ENCODE measurements at regions not wholly inside any gene's neighbourhood (a gene's known extent, or its start where the extent isn't known, plus 50 kb on each side); places are given as distances from the start of the nearest gene placed in this dataset.

DNA sequence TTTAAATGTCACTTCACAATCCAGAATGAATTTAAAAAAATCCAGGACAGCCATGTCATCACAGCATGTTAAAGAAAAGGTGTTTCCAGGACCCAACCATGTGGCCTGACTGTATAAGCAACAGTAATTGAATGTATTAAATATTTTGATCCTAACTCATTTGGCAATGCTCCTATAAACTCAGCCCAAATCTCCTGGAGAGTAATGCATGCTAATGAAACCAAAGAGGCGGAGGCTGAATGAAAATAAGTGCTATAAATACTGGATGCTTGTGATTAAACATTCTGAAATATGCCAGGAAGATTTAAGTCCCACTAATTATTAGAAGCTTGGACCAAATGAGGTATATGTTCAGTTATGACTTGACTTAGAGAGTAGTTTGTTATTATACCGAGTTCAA, 486.8 kb downstream of the FRK start:
- no peak overlapping the region for H3K4me2 ChIP-seq (replicated peaks; ENCODE audit: extremely low read depth, low read length, poor library complexity, severe bottlenecking)
- no peaks in the 10 kb centered on the region for H4K20me1 ChIP-seq (ENCODE audit: insufficient read depth, low read length)
- no peaks in the 10 kb centered on the region for H3K27me3 ChIP-seq (ENCODE audit: control insufficient read depth in 2 of 2, insufficient read depth in 2 of 2, low read length in 2 of 2)
- H3K9ac ChIP-seq (ENCODE audit: insufficient read depth, low read length, poor library complexity, severe bottlenecking) = no peak overlapping the region
- intact Hi-C loops (cut with micrococcal nuclease) = no loop called here
- no peak overlapping the region for H3K27ac ChIP-seq (ENCODE audit: low read depth in 1 of 2, low read length in 2 of 2)
- H3K79me2 ChIP-seq (ENCODE audit: insufficient read depth, low read length) = no peaks in the 10 kb centered on the region
- no peak overlapping the region for H2AFZ ChIP-seq (ENCODE audit: insufficient read depth, low read depth, low read length, poor library complexity, severe bottlenecking)
- no peak overlapping the region for H3K4me3 Mint-ChIP-seq
- H3K9me3 Mint-ChIP-seq = peaks cover 0 to 3% (median 1%) of the 10 kb centered on the region in 7 donors
- no peaks in the 10 kb centered on the region for H3K36me3 Mint-ChIP-seq
- no peak overlapping the region for H3K27ac Mint-ChIP-seq
- WGBS (ENCODE audit: insufficient coverage) = no CpG with 5 or more reads among the region's 2 CpGs
- no peak for DNase-seq
- H3K4me1 Mint-ChIP-seq = no peaks in the 10 kb centered on the region
- H3K9me3 ChIP-seq (replicated peaks in 1 of 2; ENCODE audit: control insufficient read depth in 1 of 2, insufficient read depth in 1 of 2, low read length in 2 of 2) = no peaks in the 10 kb centered on the region
- no peak overlapping the region for H3K4me3 ChIP-seq (replicated peaks in 1 of 3; ENCODE audit: low read depth in 2 of 3, low read length in 3 of 3)
- peaks cover 0 to 2% (median 0%) of the 10 kb centered on the region in 3 donors for H3K27me3 Mint-ChIP-seq (ENCODE audit: low read depth in 3 of 3)
- no peaks in the 10 kb centered on the region for H3K36me3 ChIP-seq (replicated peaks in 1 of 2; ENCODE audit: control insufficient read depth in 1 of 2, insufficient read depth in 2 of 2, low read length in 2 of 2)
- TF ChIP-seq, protein P1, sequence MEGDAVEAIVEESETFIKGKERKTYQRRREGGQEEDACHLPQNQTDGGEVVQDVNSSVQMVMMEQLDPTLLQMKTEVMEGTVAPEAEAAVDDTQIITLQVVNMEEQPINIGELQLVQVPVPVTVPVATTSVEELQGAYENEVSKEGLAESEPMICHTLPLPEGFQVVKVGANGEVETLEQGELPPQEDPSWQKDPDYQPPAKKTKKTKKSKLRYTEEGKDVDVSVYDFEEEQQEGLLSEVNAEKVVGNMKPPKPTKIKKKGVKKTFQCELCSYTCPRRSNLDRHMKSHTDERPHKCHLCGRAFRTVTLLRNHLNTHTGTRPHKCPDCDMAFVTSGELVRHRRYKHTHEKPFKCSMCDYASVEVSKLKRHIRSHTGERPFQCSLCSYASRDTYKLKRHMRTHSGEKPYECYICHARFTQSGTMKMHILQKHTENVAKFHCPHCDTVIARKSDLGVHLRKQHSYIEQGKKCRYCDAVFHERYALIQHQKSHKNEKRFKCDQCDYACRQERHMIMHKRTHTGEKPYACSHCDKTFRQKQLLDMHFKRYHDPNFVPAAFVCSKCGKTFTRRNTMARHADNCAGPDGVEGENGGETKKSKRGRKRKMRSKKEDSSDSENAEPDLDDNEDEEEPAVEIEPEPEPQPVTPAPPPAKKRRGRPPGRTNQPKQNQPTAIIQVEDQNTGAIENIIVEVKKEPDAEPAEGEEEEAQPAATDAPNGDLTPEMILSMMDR (IDR thresholded peaks at IDR 0.05) = no peak
- no peaks in the 10 kb centered on the region for H3K4me1 ChIP-seq (ENCODE audit: control insufficient read depth in 1 of 2, insufficient read depth in 2 of 2, low read length in 2 of 2)

DNA sequence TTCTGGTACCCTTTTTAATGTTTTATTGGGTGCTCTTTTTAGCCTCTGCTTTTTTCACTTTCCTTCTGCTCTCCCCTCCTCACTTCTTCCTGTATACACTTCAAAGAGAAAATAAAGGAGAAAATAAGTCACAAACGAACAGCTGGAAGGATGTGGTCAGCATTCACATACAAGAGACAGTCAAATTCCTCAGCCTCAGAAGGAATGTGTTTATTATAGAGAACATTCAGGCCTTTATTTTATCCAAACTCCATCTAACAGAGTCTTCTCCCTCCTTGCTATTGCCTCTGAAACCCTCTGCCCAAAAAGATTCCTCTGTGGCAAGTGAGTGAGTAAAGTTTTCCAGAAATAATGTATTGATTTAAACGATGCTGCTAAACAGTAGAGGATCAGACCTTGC, 490.4 kb downstream of the FRK start:
- no peak overlapping the region for H2AFZ ChIP-seq (ENCODE audit: insufficient read depth, low read depth, low read length, poor library complexity, severe bottlenecking)
- Mint-ChIP-seq H3K9me3 (peaks cover 0 to 5% (median 0%) of the 10 kb centered on the region in 7 donors), H3K36me3 (no peaks in the 10 kb centered on the region), H3K27me3 (ENCODE audit: low read depth in 3 of 3) (peaks cover 0 to 2% (median 0%) of the 10 kb centered on the region in 3 donors), H3K4me3 (no peak overlapping the region), H3K27ac (no peak overlapping the region), H3K4me1 (no peaks in the 10 kb centered on the region)
- H3K9ac ChIP-seq (ENCODE audit: insufficient read depth, low read length, poor library complexity, severe bottlenecking) = no peak overlapping the region
- H4K20me1 ChIP-seq (ENCODE audit: insufficient read depth, low read length) = no peaks in the 10 kb centered on the region
- no peaks in the 10 kb centered on the region for H3K79me2 ChIP-seq (ENCODE audit: insufficient read depth, low read length)
- H3K4me3 ChIP-seq (replicated peaks in 1 of 3; ENCODE audit: low read depth in 2 of 3, low read length in 3 of 3) = no peak overlapping the region
- no peak for DNase-seq
- H3K36me3 ChIP-seq (replicated peaks in 1 of 2; ENCODE audit: control insufficient read depth in 1 of 2, insufficient read depth in 2 of 2, low read length in 2 of 2) = no peaks in the 10 kb centered on the region
- no CpG with 5 or more reads among the region's 2 CpGs for WGBS (ENCODE audit: insufficient coverage)
- H3K9me3 ChIP-seq (replicated peaks in 1 of 2; ENCODE audit: control insufficient read depth in 1 of 2, insufficient read depth in 1 of 2, low read length in 2 of 2) = no peaks in the 10 kb centered on the region
- no peak overlapping the region for H3K27ac ChIP-seq (ENCODE audit: low read depth in 1 of 2, low read length in 2 of 2)
- H3K4me2 ChIP-seq (replicated peaks; ENCODE audit: extremely low read depth, low read length, poor library complexity, severe bottlenecking) = no peak overlapping the region
- TF ChIP-seq, protein P1 (IDR thresholded peaks at IDR 0.05) = no peak
- intact Hi-C loops (cut with micrococcal nuclease) = no loop called here
- no peaks in the 10 kb centered on the region for H3K27me3 ChIP-seq (ENCODE audit: control insufficient read depth in 2 of 2, insufficient read depth in 2 of 2, low read length in 2 of 2)
- no peaks in the 10 kb centered on the region for H3K4me1 ChIP-seq (ENCODE audit: control insufficient read depth in 1 of 2, insufficient read depth in 2 of 2, low read length in 2 of 2)
